K562 (cell line): ENCODE measurements at regions not wholly inside any gene's neighbourhood (a gene's known extent, or its start where the extent isn't known, plus 50 kb on each side); places are given as distances from the start of the nearest gene placed in this dataset.

Source experiments
- ATAC-seq: fragments of 200-7000 bp; cut with Tn5 transposase; 3 replicates; pipeline ENCODE4 v1.9.1; 2020; ENCODE audit warnings: moderate library complexity
- BruUV-seq: library from RNA; stranded (reverse); fragments of 400-500 nt; replicated peaks from 2 replicates; lab custom pipeline; 2021; lab: Mats Ljungman, UMichigan
- CTCF ChIA-PET: fragments of 300-600 bp; formaldehyde crosslinking; extraction: SDS; loops from one replicate; lab custom pipeline; 2021; ENCODE audit warnings: low intra/inter-chr PET ratio; lab: Yijun Ruan, JAX
- POLR2A ChIA-PET: fragments of 300-600, 350-650 bp; sonication (Branson Sonifier 250); formaldehyde crosslinking; extraction: SDS; loops from one replicate; lab custom pipeline; 2021; ENCODE audit warnings: antibody characterized with exemption, inconsistent platforms; lab: Yijun Ruan, JAX
- DNase-seq, 4 experiments: peaks; one replicate each; pipeline versions ENCODE4 v3.0.0 to v3.0.0-alpha.2; 2011 to 2018; ENCODE audit warnings: low spot score in 3 of 4, mixed read lengths in 3 of 4; ENCODE audit errors: extremely low read depth in 1 of 4
- FAIRE-seq: peaks from 2 replicates; lab custom pipeline; 2011; peaks lifted over from hg19 to GRCh38; lab: Jason Lieb, UNC
- H2AFZ ChIP-seq: 2 replicates; pipeline ENCODE4 v1.6.0; 2011; ENCODE audit warnings: low read depth, low read length, control low read depth, inconsistent platforms
- H3K27ac ChIP-seq: fragments of 200-600 bp; 3 replicates; pipeline ENCODE4 v1.8.0; 2011; ENCODE audit warnings: low read depth, mild to moderate bottlenecking, control low read depth, inconsistent platforms, low read length, moderate library complexity, mixed read lengths; ENCODE audit errors: extremely low read depth
- H3K27me3 ChIP-seq, 2 experiments: fragments of 300-600 bp in 1 of 2; 2 replicates in 1 of 2; 3 replicates in 1 of 2; pipeline versions ENCODE4 v1.6.0 to v1.8.0; 2011; ENCODE audit warnings: inconsistent platforms in 2 of 2, low read length in 2 of 2, mild to moderate bottlenecking in 1 of 2, mixed read lengths in 1 of 2, moderate library complexity in 1 of 2; ENCODE audit not compliant: control insufficient read depth in 2 of 2, insufficient read depth in 2 of 2
- H3K36me3 ChIP-seq: fragments of 300-600 bp; 3 replicates; pipeline ENCODE4 v1.8.0; 2011; ENCODE audit warnings: mild to moderate bottlenecking, low read length, inconsistent platforms; ENCODE audit not compliant: control insufficient read depth, insufficient read depth
- H3K4me1 ChIP-seq, 2 experiments: fragments of 200-600 bp in 1 of 2; replicated peaks in 1 of 2; 2 replicates in 1 of 2; 3 replicates in 1 of 2; pipeline versions ENCODE4 v1.5.1 to v1.8.0; 2011; ENCODE audit warnings: inconsistent platforms in 2 of 2, low read length in 2 of 2, mild to moderate bottlenecking in 1 of 2, mixed read lengths in 1 of 2, moderate library complexity in 1 of 2; ENCODE audit not compliant: control insufficient read depth in 2 of 2, insufficient read depth in 2 of 2
- H3K4me2 ChIP-seq: 2 replicates; pipeline ENCODE4 v1.6.1; 2011; ENCODE audit warnings: low read length, control low read depth, inconsistent platforms, mixed read lengths; ENCODE audit not compliant: insufficient read depth
- H3K4me3 ChIP-seq: fragments of 200-600 bp; sonication (generic), shearing (Covaris generic); 2 replicates; pipeline ENCODE4 v1.5.1; 2016; ENCODE audit warnings: control low read depth, inconsistent platforms
- H3K79me2 ChIP-seq: fragments of 200-600 bp; 3 replicates; pipeline ENCODE4 v1.8.0; 2011; ENCODE audit warnings: low read length, inconsistent platforms; ENCODE audit not compliant: control insufficient read depth, insufficient read depth
- H3K9ac ChIP-seq, 2 experiments: 2 replicates each; pipeline versions ENCODE4 v1.6.0 to v1.6.1; 2011; ENCODE audit warnings: low read depth in 2 of 2, low read length in 2 of 2, control low read depth in 1 of 2, inconsistent platforms in 1 of 2, mild to moderate bottlenecking in 1 of 2, mixed read lengths in 1 of 2; ENCODE audit not compliant: insufficient read depth in 1 of 2
- H3K9me1 ChIP-seq: one replicate; pipeline ENCODE4 v1.6.0; 2011; ENCODE audit warnings: inconsistent platforms, mild to moderate bottlenecking, low read length, moderate library complexity; ENCODE audit not compliant: control insufficient read depth, insufficient read depth
- H3K9me3 ChIP-seq: replicated peaks from 2 replicates; pipeline ENCODE4 v1.5.1; 2011; ENCODE audit warnings: low read depth, low read length, inconsistent platforms; ENCODE audit not compliant: control insufficient read depth, insufficient read depth
- H4K20me1 ChIP-seq: replicated peaks from 2 replicates; pipeline ENCODE4 v1.6.1; 2011; ENCODE audit warnings: low read length, inconsistent platforms, mixed read lengths; ENCODE audit not compliant: control insufficient read depth, insufficient read depth
- BRD9 ChIP-seq: fragments of 450-650 bp; IDR thresholded peaks from 2 replicates; pipeline ENCODE4 v1.6.1; 2018; ENCODE audit warnings: low read depth; ENCODE audit not compliant: partially characterized antibody
- EP400 ChIP-seq: fragments of 450-650 bp; IDR thresholded peaks from 2 replicates; pipeline ENCODE4 v1.6.1; 2017; ENCODE audit warnings: antibody characterized with exemption, mild to moderate bottlenecking, moderate library complexity
- FOXK2 ChIP-seq, 2 experiments: fragments of 450-650 bp; IDR thresholded peaks in 1 of 2; conservative IDR thresholded peaks in 1 of 2; 2 replicates each; pipeline ENCODE4 v1.6.1; 2016; ENCODE audit warnings: low read depth in 2 of 2, mild to moderate bottlenecking in 1 of 2
- GABPB1 ChIP-seq: sonication (generic); formaldehyde crosslinking; IDR thresholded peaks from 2 replicates; pipeline ENCODE4 v1.8.0; 2022; ENCODE audit warnings: mild to moderate bottlenecking, missing genetic modification reagents
- HDAC3 ChIP-seq: fragments of 450-650 bp; IDR thresholded peaks from 2 replicates; pipeline ENCODE4 v1.6.1; 2018; ENCODE audit warnings: borderline replicate concordance, mild to moderate bottlenecking, moderate library complexity; ENCODE audit not compliant: partially characterized antibody
- LARP7 ChIP-seq: fragments of 450-650 bp; IDR thresholded peaks from 2 replicates; pipeline ENCODE4 v1.6.1; 2016
- NFXL1 ChIP-seq: fragments of 450-650 bp; formaldehyde crosslinking; IDR thresholded peaks from 2 replicates; pipeline ENCODE4 v1.4.0; 2021; ENCODE audit warnings: mild to moderate bottlenecking
- ZNF217 ChIP-seq: sonication (generic); formaldehyde crosslinking; IDR thresholded peaks from 2 replicates; pipeline ENCODE4 v1.8.0; 2022; ENCODE audit warnings: mild to moderate bottlenecking, missing genetic modification reagents
- WGBS: fragments of 100-300 bp; shearing (Covaris generic); methylation state at CpG from one replicate; pipeline ENCODE4 v1.1.6; 2016; ENCODE audit warnings: low coverage, mixed read lengths; ENCODE audit not compliant: insufficient coverage; ENCODE audit errors: missing lambda C conversion rate; 5-methylcytosine and 5-hydroxymethylcytosine counted together
- in situ Hi-C: fragments of 300-500 bp; cut with MboI; formaldehyde crosslinking; loops from 4 replicates; pipeline ENCODE4 v1.15.0; 2018; ENCODE audit warnings: inconsistent platforms, mixed read lengths
- intact Hi-C: fragments of 100-400 bp; cut with micrococcal nuclease; formaldehyde crosslinking; loops from 2 replicates; pipeline ENCODE4 v1.14.2; 2022
- TF ChIP-seq, protein P1 (sequence below): sonication (generic); formaldehyde crosslinking; IDR thresholded peaks from 2 replicates; pipeline ENCODE4 v1.8.0; 2022; ENCODE audit warnings: missing genetic modification reagents, mild to moderate bottlenecking, borderline replicate concordance

DNA sequence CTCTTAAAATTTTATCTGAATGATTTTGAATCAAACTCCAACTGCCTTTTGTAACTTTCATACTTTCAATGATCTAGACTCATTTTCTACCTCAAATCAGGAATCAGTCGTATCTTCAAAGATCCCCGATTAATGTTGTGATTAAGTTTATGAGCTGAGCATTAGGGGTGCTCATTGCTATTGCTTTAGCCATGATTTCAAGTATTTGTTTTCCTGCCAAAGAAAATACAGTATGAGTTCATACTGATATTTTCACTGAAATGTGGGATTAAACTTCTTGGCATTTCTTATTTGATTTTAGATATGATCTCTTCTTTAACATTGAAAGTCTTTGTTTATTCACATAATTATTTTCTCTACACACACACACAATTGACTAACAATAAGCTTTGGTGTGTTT is 785.6 kb downstream of the NTRK3 start:
- no peak overlapping the region for H3K9ac ChIP-seq
- no peaks in the 10 kb centered on the region for H3K4me1 ChIP-seq
- no peaks in the 10 kb centered on the region for H3K9me3 ChIP-seq
- H3K4me3 ChIP-seq = no peak overlapping the region
- H3K4me2 ChIP-seq = no peak overlapping the region
- ATAC-seq = no peak
- H3K9me1 ChIP-seq = no peaks in the 10 kb centered on the region
- ChIA-PET CTCF (no interaction called here), POLR2A (no interaction called here)
- no peak for FAIRE-seq
- in situ Hi-C loops (no loop called here), intact Hi-C loops (no loop called here)
- H3K27me3 ChIP-seq = no peaks in the 10 kb centered on the region
- WGBS = 27% methylated on average over 2 of the region's 2 CpGs
- BruUV-seq = no TSS peak
- H3K36me3 ChIP-seq = no peaks in the 10 kb centered on the region
- no peak overlapping the region for H2AFZ ChIP-seq
- no peaks in the 10 kb centered on the region for H3K79me2 ChIP-seq
- no peak for DNase-seq
- TF ChIP-seq NFXL1 (CRISPR knock-in tag) = no peak
- TF ChIP-seq HDAC3 = no peak
- TF ChIP-seq, protein P1, sequence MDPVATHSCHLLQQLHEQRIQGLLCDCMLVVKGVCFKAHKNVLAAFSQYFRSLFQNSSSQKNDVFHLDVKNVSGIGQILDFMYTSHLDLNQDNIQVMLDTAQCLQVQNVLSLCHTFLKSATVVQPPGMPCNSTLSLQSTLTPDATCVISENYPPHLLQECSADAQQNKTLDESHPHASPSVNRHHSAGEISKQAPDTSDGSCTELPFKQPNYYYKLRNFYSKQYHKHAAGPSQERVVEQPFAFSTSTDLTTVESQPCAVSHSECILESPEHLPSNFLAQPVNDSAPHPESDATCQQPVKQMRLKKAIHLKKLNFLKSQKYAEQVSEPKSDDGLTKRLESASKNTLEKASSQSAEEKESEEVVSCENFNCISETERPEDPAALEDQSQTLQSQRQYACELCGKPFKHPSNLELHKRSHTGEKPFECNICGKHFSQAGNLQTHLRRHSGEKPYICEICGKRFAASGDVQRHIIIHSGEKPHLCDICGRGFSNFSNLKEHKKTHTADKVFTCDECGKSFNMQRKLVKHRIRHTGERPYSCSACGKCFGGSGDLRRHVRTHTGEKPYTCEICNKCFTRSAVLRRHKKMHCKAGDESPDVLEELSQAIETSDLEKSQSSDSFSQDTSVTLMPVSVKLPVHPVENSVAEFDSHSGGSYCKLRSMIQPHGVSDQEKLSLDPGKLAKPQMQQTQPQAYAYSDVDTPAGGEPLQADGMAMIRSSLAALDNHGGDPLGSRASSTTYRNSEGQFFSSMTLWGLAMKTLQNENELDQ (CRISPR knock-in tag) = no peak
- TF ChIP-seq ZNF217 (CRISPR knock-in tag) = no peak
- no peak for TF ChIP-seq FOXK2 (conservative IDR thresholded peaks at IDR 0.05 in 1 of 2, IDR thresholded peaks at IDR 0.05 in 1 of 2; ENCODE audit: low read depth in 2 of 2)
- no peak for TF ChIP-seq EP400
- no peak for TF ChIP-seq GABPB1 (CRISPR knock-in tag)
- no peak for TF ChIP-seq LARP7
- no peak for TF ChIP-seq BRD9
- H3K27ac ChIP-seq = no peak overlapping the region
- no peaks in the 10 kb centered on the region for H4K20me1 ChIP-seq
